Skeletal muscle tissue (tissue), 3 donors: ENCODE measurements at regions not wholly inside any gene's neighbourhood (a gene's known extent, or its start where the extent isn't known, plus 50 kb on each side); places are given as distances from the start of the nearest gene placed in this dataset.

ENCODE experiments used
- H3K27ac ChIP-seq: one replicate; pipeline ENCODE4 v1.7.0; 2013; ENCODE audit warnings: mild to moderate bottlenecking, low read depth, low read length, inconsistent platforms
- H3K27me3 ChIP-seq, 3 donors: one replicate each; pipeline ENCODE4 v1.7.0; 2013; ENCODE audit warnings: low read length in 3 of 3; ENCODE audit not compliant: control insufficient read depth in 3 of 3, insufficient read depth in 3 of 3
- H3K36me3 ChIP-seq, 3 donors: one replicate each; pipeline ENCODE4 v1.7.0; 2013; ENCODE audit warnings: low read length in 3 of 3; ENCODE audit not compliant: control insufficient read depth in 3 of 3, insufficient read depth in 3 of 3
- H3K4me1 ChIP-seq, 3 donors: one replicate each; pipeline ENCODE4 v1.7.0; 2013; ENCODE audit warnings: low read length in 3 of 3, mild to moderate bottlenecking in 3 of 3; ENCODE audit not compliant: control insufficient read depth in 3 of 3, insufficient read depth in 3 of 3
- H3K4me3 ChIP-seq, 3 donors: one replicate each; pipeline ENCODE4 v1.7.0; 2013; ENCODE audit warnings: low read length in 3 of 3
- H3K9ac ChIP-seq, 3 donors: one replicate each; pipeline ENCODE4 v1.7.0; 2013; ENCODE audit warnings: low read length in 3 of 3, mild to moderate bottlenecking in 3 of 3, moderate library complexity in 2 of 3, low read depth in 1 of 3
- H3K9me3 ChIP-seq, 3 donors: one replicate each; pipeline ENCODE4 v1.7.0; 2013; ENCODE audit warnings: low read length in 3 of 3; ENCODE audit not compliant: control insufficient read depth in 3 of 3
- donor health status: Osteomylitis.

GRCh38 chr5:39605588-39606575, 181.1 kb upstream of the DAB2 start:
- H3K27ac ChIP-seq, result no peak overlapping the region
- no peaks in the 10 kb centered on the region for H3K4me1 ChIP-seq
- H3K4me3 ChIP-seq, result no peak overlapping the region
- no peaks in the 10 kb centered on the region for H3K36me3 ChIP-seq
- no peak overlapping the region for H3K9ac ChIP-seq
- no peaks in the 10 kb centered on the region for H3K9me3 ChIP-seq
- no peaks in the 10 kb centered on the region for H3K27me3 ChIP-seq

GRCh38 chr5:39605145-39605544, 180.4 kb upstream of the DAB2 start:
- H3K27ac ChIP-seq, result no peak overlapping the region
- H3K27me3 ChIP-seq, result no peaks in the 10 kb centered on the region
- no peak overlapping the region for H3K4me3 ChIP-seq
- no peaks in the 10 kb centered on the region for H3K9me3 ChIP-seq
- H3K36me3 ChIP-seq, result no peaks in the 10 kb centered on the region
- no peaks in the 10 kb centered on the region for H3K4me1 ChIP-seq
- no peak overlapping the region for H3K9ac ChIP-seq

GRCh38 chr5:39604491-39604890, 179.7 kb upstream of the DAB2 start:
- no peak overlapping the region for H3K27ac ChIP-seq
- H3K36me3 ChIP-seq, result no peaks in the 10 kb centered on the region
- H3K27me3 ChIP-seq, result no peaks in the 10 kb centered on the region

GRCh38 chr5:39599721-39600431, 175.1 kb upstream of the DAB2 start:
- no peak overlapping the region for H3K4me3 ChIP-seq
- H3K9me3 ChIP-seq, result no peaks in the 10 kb centered on the region
- H3K27me3 ChIP-seq, result no peaks in the 10 kb centered on the region
- no peak overlapping the region for H3K27ac ChIP-seq
- H3K4me1 ChIP-seq, result no peaks in the 10 kb centered on the region
- no peak overlapping the region for H3K9ac ChIP-seq
- H3K36me3 ChIP-seq, result no peaks in the 10 kb centered on the region

More at GRCh38 chr5:39604491-39604890, 179.7 kb upstream of the DAB2 start:
- H3K4me1 ChIP-seq, result no peaks in the 10 kb centered on the region
- H3K9me3 ChIP-seq, result no peaks in the 10 kb centered on the region
- H3K9ac ChIP-seq, result no peak overlapping the region
- no peak overlapping the region for H3K4me3 ChIP-seq

- Histone ChIP-seq H3K36me3 (no peaks in the 10 kb centered on the region), H3K4me1 (no peaks in the 10 kb centered on the region), H3K27ac (no peak overlapping the region), H3K9me3 (no peaks in the 10 kb centered on the region), H3K4me3 (no peak overlapping the region), H3K27me3 (no peaks in the 10 kb centered on the region), H3K9ac (no peak overlapping the region)
Observed at GRCh38 chr5:39598661-39599248, 174.0 kb upstream of the DAB2 start.

GRCh38 chr5:39588179-39588578, 163.4 kb upstream of the DAB2 start:
- H3K9ac ChIP-seq, result no peak overlapping the region
- no peaks in the 10 kb centered on the region for H3K4me1 ChIP-seq
- no peaks in the 10 kb centered on the region for H3K36me3 ChIP-seq
- no peak overlapping the region for H3K4me3 ChIP-seq
- H3K9me3 ChIP-seq, result no peaks in the 10 kb centered on the region
- H3K27ac ChIP-seq, result no peak overlapping the region
- no peaks in the 10 kb centered on the region for H3K27me3 ChIP-seq

GRCh38 chr5:39587675-39588074, 162.9 kb upstream of the DAB2 start:
- Histone ChIP-seq H3K27me3 (no peaks in the 10 kb centered on the region), H3K9me3 (no peaks in the 10 kb centered on the region), H3K9ac (no peak overlapping the region), H3K4me1 (no peaks in the 10 kb centered on the region), H3K27ac (no peak overlapping the region), H3K36me3 (no peaks in the 10 kb centered on the region), H3K4me3 (no peak overlapping the region)

GRCh38 chr5:39586185-39586584, 161.4 kb upstream of the DAB2 start:
- Histone ChIP-seq H3K4me1 (no peaks in the 10 kb centered on the region), H3K9ac (no peak overlapping the region), H3K27me3 (no peaks in the 10 kb centered on the region), H3K27ac (no peak overlapping the region), H3K4me3 (no peak overlapping the region), H3K9me3 (no peaks in the 10 kb centered on the region), H3K36me3 (no peaks in the 10 kb centered on the region)

GRCh38 chr5:39584927-39585326, 160.1 kb upstream of the DAB2 start:
- Histone ChIP-seq H3K36me3 (no peaks in the 10 kb centered on the region), H3K27me3 (no peaks in the 10 kb centered on the region), H3K4me1 (no peaks in the 10 kb centered on the region), H3K27ac (no peak overlapping the region), H3K9ac (no peak overlapping the region), H3K9me3 (no peaks in the 10 kb centered on the region), H3K4me3 (no peak overlapping the region)
